PC-3 (cell line): ENCODE measurements at regions not wholly inside any gene's neighbourhood (a gene's known extent, or its start where the extent isn't known, plus 50 kb on each side); places are given as distances from the start of the nearest gene placed in this dataset.

Source experiments
- EZH2phosphoT487 ChIP-seq: fragments of 300-600 bp; sonication (generic); IDR thresholded peaks from 2 replicates; pipeline ENCODE4 v1.6.1; 2018; ENCODE audit warnings: mild to moderate bottlenecking, antibody characterized with exemption, low read length, borderline replicate concordance
- TF ChIP-seq, protein P1 (sequence below): fragments of 300-600 bp; sonication (generic); conservative IDR thresholded peaks from 2 replicates; pipeline ENCODE4 v1.5.1; 2017; ENCODE audit warnings: antibody characterized with exemption, low read depth, mild to moderate bottlenecking, low read length

DNA sequence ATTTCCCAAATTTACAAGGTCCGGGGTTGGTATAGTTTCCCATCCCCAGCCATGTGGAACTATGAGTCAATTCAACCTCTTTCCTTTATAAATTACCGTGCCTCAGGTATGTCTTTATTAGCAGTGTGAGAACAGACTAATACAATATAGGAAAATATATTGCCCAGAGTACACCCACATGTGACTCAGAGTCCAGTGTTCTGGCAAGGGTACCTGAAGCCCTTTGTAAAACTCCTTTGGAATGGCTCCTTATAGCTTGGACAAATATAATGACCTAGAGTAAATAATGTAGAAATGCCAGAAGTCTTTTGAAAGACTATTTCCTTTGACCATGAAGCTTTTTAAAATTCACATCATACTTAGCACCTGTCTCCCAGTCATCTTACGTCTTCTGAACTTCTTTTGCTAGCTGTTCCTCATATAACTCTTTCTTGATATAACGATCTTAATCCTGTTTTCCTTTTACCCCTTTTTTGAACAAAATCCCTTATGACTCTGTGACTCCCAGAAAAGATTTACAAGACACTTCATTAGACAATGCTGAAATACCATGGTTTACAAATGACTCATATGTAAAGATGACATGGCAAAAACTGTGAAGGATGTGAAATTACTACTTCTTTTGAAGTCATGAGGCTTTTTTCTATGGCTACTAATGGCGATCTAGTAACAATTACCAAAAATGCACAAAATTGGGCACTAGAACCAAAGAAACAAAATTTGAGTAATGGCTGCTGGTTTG lies 408.9 kb downstream of the NAP1L3 start:
- TF ChIP-seq, protein P1, sequence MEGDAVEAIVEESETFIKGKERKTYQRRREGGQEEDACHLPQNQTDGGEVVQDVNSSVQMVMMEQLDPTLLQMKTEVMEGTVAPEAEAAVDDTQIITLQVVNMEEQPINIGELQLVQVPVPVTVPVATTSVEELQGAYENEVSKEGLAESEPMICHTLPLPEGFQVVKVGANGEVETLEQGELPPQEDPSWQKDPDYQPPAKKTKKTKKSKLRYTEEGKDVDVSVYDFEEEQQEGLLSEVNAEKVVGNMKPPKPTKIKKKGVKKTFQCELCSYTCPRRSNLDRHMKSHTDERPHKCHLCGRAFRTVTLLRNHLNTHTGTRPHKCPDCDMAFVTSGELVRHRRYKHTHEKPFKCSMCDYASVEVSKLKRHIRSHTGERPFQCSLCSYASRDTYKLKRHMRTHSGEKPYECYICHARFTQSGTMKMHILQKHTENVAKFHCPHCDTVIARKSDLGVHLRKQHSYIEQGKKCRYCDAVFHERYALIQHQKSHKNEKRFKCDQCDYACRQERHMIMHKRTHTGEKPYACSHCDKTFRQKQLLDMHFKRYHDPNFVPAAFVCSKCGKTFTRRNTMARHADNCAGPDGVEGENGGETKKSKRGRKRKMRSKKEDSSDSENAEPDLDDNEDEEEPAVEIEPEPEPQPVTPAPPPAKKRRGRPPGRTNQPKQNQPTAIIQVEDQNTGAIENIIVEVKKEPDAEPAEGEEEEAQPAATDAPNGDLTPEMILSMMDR, result no peak
- no peak for TF ChIP-seq EZH2phosphoT487
